BJ (cell line): ENCODE measurements at regions not wholly inside any gene's neighbourhood (a gene's known extent, or its start where the extent isn't known, plus 50 kb on each side); places are given as distances from the start of the nearest gene placed in this dataset.
"Not testable (repeated sequence)": the region's sequence is repeated elsewhere in the genome, so short reads cannot be mapped to it uniquely, and the experiment has no call there.

Experiments used
- CTCF ChIA-PET: fragments of 350-600 bp; formaldehyde crosslinking; extraction: SDS; loops from one replicate; lab custom pipeline; 2021; ENCODE audit warnings: antibody characterized with exemption, inconsistent platforms; lab: Yijun Ruan, JAX
- POLR2A ChIA-PET: fragments of 300-600 bp; sonication (Branson Sonifier 250); formaldehyde crosslinking; extraction: SDS; loops from one replicate; lab custom pipeline; 2021; ENCODE audit warnings: antibody characterized with exemption; lab: Charles Lee
- DNase-seq: peaks from one replicate; pipeline ENCODE4 v3.0.0-alpha.2; 2011; ENCODE audit warnings: low read depth
- H3K27me3 ChIP-seq: 2 replicates; pipeline ENCODE4 v1.6.0; 2011; ENCODE audit warnings: low read length; ENCODE audit not compliant: control insufficient read depth, insufficient read depth
- H3K36me3 ChIP-seq: 2 replicates; pipeline ENCODE4 v1.5.1; 2011; ENCODE audit warnings: low read length; ENCODE audit not compliant: control insufficient read depth, insufficient read depth
- H3K4me3 ChIP-seq: 2 replicates; pipeline ENCODE4 v1.5.1; 2011; ENCODE audit warnings: low read depth, mild to moderate bottlenecking, control low read depth, low read length
- CTCF ChIP-seq: IDR thresholded peaks from 2 replicates; pipeline ENCODE4 v1.5.1; 2011; ENCODE audit warnings: low read depth, mild to moderate bottlenecking, control low read depth, inconsistent platforms, low read length, moderate library complexity; ENCODE audit not compliant: insufficient read depth

DNA sequence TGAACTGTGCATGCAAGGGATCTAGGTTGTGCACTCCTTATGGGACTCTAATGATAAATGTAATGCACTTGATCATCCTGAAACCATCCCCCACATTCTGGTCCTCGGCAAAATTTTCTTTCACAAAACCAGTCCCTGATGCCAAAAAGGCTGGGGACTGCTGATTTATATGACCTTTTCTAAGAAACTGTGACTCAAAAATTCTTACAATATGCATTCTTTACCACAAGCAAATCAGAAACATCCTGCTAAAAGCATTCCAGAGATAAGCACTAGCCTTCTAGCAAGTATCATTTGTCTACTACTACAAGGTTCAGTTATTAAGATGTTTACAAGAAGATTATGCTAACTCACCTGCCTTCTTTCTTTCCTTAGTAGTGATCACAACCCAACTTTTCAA is 166.5 kb upstream of the PCDH7 start:
- H3K36me3 ChIP-seq = no peaks in the 10 kb centered on the region
- DNase-seq = no peak
- H3K27me3 ChIP-seq = no peaks in the 10 kb centered on the region
- ChIA-PET CTCF (no interaction called here), POLR2A (no interaction called here)
- H3K4me3 ChIP-seq = no peak overlapping the region
- TF ChIP-seq CTCF = no peak

- no peak for DNase-seq
- no peak for TF ChIP-seq CTCF
- CTCF ChIA-PET = no interaction called here
- Histone ChIP-seq H3K4me3 (no peak overlapping the region), H3K27me3 (no peaks in the 10 kb centered on the region), H3K36me3 (no peaks in the 10 kb centered on the region)
- POLR2A ChIA-PET = no interaction called here
Observed at GRCh38 chr4:30555775-30556174, 164.4 kb upstream of the PCDH7 start.

DNA sequence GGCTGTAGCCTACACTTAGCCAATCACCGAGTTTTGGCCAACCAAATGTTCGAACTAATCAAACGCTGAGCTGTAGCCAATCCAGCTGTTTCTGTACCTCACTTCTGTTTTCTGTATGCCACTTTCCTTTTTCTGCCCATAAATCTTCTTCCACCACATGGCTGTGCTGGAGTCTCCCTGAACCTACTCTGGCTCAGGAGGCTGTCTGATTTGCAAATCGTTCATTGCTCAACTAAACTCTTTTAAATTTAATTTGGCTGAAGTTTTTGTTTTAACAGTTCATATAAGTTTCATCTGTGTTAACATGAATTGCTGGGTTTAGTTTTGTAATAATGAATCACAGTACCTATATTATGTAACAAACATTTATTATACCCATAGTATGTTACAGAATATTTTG is 160.7 kb upstream of the PCDH7 start:
- Histone ChIP-seq H3K4me3 (no peak overlapping the region), H3K27me3 (no peaks in the 10 kb centered on the region), H3K36me3 (no peaks in the 10 kb centered on the region)
- DNase-seq = no peak
- POLR2A ChIA-PET = no interaction called here
- CTCF ChIA-PET = no interaction called here
- no peak for TF ChIP-seq CTCF

DNA sequence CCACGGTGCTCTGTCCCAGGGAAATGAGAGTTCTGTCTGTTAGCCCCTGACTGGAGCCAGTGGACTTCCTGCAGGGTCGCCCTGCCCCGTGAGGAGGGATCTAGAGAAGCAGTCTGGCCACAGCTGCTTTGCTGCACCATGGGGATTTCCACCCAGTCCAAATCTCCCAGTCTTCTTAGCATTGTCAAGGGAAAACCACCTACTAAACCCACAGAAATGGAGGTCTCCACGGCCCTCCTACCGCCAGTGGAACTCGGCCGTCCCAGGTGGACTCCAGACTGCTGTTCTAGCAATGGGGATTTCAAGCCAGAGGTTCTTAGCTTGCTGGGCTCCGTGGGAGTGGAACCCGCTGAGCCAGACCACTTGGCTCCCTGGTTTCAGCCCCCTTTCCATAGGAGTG is 133.3 kb upstream of the PCDH7 start:
- CTCF ChIA-PET = no interaction called here

DNA sequence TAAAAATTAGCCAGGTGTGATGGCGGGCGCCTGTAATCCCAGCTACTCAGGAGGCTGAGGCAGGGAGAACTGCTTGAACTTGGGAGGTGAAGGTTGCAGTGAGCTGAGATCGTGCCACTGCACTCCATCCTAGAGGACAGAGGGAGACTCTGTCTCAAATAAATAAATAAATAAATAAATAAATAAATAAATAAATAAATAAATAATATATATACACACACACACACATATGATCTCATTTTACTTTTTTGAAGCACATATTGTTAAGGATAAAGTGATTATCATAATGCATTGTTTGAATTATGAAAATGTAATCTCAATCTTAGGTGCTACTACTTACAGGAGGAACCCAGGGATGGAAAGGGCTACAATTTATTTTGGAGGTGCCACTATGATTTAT is 130.5 kb upstream of the PCDH7 start:
- POLR2A ChIA-PET, H3K27me3 ChIP-seq, H3K4me3 ChIP-seq, DNase-seq, CTCF ChIA-PET, H3K36me3 ChIP-seq: not testable (repeated sequence)

More for the DNA sequence above, 133.3 kb upstream of the PCDH7 start:
- no peak overlapping the region for H3K4me3 ChIP-seq
- POLR2A ChIA-PET = no interaction called here
- H3K27me3 ChIP-seq = no peaks in the 10 kb centered on the region
- TF ChIP-seq CTCF = no peak
- no peak for DNase-seq
- no peaks in the 10 kb centered on the region for H3K36me3 ChIP-seq

DNA sequence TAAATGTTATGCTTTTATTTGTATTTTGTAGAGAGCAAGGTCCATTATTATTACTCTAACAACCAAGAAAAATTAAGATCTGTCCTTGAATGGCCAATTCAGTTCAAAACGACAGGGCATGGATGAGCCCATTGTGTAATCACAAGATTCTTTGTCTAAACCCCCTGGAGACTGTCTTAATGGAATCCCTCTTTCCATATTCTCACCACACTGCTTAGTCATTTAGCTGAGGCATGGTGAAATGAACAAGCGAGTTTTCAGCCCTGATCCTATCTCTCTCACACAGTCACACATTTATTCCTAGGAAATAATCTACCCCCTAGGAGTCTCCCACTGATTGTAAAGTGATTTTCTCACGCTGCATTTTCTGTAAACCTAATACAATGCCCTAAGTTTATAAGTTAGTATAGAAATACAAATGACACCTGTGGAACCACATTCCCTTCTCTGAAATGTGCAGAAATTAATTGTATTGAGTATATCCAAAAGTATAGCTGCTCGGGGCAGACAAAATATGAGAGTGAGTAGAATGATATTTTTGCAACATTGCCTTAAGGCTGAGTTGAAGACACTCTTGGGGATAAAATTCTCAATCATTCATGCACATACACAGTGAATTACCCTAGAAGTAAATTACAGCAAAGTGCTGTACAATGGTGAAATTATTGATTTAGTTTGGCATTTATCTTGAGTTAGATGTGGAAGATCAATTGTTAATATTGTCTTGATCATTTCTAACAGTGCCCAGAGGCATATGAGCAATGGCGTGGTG is 119.7 kb upstream of the PCDH7 start:
- no peak for TF ChIP-seq CTCF
- H3K27me3 ChIP-seq = no peaks in the 10 kb centered on the region
- ChIA-PET CTCF (no interaction called here), POLR2A (no interaction called here)
- no peak overlapping the region for H3K4me3 ChIP-seq
- no peak for DNase-seq
- H3K36me3 ChIP-seq = no peaks in the 10 kb centered on the region
